GM21367 (cell line): ENCODE measurements at regions not wholly inside any gene's neighbourhood (a gene's known extent, or its start where the extent isn't known, plus 50 kb on each side); places are given as distances from the start of the nearest gene placed in this dataset.

Experiments
- ATAC-seq: cut with Tn5 transposase; IDR thresholded peaks from one replicate; pipeline ENCODE4 v1.9.1; 2021; ENCODE audit not compliant: unreplicated experiment

DNA sequence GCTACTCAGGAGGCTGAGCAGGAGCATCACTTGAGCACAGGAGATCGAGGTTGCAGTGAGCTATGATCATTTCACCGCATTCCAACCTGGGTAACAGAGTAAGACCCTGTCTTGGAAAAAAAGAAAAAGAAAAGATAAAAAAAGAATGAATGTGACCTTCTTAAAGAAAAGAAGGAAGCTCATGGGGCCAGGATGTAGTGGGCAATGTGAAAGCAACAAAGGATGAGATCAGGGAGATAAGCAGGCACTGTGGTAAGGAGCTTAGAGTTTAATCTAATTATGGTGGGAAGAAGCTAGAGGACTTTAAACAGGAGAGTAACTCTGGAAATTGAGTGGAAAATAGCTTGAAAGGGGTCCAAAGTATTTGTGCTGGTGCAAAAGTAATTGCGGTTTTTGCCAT lies 231.6 kb upstream of the UBE2E2 start:
- ATAC-seq = no peak

DNA sequence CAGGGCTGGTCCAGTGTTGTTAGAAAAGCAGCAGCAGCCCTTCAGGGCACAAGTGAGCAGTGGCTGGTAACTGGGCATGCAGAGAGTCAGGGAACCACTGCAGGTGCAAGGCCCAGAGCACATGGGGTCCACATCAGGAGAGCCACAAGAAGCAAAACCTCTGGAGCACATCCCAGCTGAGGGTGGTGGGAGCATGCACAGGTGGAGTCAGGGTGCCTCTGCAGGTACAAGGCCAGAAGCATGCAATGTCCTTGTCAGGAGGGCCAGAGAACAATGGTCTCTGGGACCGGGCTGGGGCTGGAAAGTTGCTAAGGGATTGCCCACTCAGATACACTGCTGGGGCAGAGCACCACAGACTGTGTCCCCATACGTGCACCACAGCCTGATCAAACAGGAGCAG lies 226.1 kb upstream of the UBE2E2 start:
- no peak for ATAC-seq

DNA sequence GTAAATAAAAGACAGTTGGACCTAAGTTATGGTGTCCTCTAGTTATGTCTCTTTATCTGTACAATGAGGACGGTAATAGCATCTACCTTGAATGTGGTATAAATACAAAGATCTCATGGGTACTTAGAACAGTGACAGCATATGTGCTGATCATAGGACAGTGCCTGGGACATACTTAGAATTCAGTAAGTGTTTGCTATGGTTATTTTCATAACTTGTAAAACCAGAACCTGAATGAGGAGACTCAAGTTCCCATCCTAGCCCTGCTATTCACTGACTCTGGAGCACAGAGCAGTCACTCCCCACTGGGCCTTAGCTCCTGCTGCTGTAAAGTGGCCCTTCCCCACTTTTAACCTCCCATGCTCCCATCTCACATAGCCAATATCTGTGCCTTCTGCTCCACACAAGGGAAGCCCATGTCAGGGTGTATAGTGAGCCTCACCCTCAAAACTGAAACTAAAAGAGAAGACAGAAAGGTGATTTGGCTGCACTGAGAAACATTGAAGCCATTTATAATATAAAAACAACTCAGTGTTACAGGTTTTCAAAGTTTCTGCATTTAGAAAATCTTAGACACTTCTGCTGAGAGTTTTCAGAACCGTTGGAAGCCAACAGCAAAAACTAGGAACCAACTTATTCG lies 225.4 kb upstream of the UBE2E2 start:
- ATAC-seq = peak; percentile 61

DNA sequence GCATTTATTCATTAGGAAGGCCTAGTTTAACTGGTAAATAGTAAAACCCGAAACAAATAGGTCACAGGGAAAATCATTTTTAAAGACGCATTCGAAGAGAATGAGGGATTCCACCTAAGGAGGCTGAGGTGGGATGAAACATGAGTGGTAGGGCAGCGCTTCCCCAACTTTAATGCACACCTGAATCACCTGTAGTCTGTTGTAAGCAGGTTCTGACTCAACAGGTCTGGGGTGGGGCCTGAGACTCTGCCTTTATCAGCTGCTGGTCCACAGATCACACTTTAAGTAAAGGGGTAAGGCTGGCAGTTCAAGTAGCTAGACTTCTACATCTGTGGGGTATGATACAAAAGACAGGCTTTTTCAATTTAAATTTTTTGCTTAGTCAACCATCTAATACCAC lies 223.5 kb upstream of the UBE2E2 start:
- ATAC-seq = no peak

DNA sequence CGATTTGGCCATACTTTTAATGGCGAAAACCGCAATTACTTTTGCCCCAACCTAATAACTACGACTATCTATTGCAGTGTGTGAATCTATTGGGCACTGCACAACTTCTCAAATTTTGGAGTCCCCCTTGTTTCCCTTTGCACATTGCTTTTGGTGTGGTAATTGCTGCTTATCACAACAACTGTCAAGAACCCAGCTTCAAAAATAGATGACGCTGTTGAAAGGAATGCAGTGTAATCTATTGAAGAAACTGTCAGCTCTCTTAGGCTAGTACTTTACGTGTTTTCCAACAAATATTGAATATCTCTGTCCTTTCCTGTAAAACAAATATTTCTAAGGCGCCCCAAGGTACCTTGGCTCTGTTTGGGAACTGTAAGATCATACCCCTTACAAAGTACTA lies 222.8 kb upstream of the UBE2E2 start:
- no peak for ATAC-seq

DNA sequence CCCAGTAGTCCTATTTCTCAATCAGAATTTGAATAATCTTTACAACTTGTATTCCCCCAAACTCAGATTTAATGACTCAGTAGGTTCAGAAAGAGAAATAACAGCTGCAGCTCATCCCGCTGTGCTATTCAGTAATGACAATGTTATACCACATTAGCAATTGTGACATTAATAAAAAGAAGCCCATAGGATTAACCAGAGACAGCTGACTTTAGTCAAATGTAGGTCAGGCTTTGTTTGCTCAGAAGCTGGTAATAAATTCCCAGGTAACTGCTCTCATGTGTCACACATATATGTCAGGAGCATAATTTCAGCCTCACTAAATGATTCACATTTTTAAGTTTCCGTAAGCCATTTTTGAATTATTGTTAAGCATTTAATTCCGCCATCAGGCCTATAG lies 222.0 kb upstream of the UBE2E2 start:
- ATAC-seq = no peak

DNA sequence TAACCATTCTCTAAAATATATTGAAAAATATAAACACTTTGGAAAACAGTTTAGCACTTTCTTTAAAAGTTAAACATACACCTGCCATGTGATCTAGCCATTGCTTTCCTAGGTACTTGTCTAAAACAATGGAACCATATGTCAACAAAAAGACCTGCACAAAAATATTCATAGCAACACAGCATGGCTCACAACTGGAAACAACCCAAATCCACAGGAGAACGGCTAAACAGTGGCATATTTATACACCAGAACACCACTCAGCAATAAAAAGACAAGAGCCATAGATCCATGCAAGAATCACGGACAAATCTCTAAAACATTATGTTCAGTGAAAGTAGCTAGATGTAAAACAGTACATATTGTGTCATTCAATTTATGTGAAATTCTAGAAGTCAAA lies 221.3 kb upstream of the UBE2E2 start:
- ATAC-seq = no peak

DNA sequence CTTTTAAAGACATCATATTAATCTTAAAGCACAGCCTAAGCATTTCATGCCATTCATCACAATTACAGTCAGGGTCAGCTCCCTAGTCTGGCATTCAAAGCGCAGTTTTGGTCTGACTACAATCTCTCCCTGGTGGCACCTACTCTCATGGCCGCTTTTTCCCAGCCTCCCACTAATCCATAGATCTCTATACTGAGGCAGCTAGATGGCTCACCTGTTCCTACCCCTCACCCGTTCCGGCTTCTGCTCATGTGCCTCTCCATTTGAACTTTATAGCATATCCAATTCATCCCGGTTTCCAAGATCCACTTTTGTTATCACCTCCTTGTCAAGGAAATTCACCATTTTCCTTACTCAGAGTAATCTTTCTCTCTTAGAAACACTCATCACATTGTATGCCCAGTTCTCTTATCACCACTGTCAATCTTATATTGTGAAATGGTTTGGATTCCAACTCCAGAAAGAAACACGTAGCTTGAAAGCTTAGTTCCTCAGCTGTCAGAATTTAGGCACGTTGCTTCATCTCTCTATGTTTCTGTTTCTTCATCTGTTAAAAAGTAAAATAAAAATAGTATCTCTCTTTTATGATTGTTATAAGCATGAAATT lies 220.0 kb upstream of the UBE2E2 start:
- no peak for ATAC-seq

DNA sequence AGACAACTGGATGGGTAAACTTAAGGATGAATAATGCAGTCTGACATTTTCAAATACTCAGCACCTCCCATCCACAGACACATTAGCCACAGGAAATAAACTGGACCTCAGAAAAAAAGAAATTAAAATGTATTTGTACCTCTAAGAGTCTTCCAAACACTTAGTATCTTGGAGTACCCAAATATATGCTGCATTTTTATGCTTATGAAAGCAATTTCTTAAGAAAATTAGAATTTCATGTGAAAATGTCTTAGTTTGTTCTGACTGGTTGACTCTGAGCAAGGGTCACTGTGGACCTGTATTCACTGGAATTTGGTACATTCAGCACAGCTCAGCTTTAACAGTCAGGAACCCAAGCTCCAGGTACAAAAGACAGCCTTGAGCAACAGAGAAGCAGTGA lies 216.2 kb upstream of the UBE2E2 start:
- no peak for ATAC-seq

DNA sequence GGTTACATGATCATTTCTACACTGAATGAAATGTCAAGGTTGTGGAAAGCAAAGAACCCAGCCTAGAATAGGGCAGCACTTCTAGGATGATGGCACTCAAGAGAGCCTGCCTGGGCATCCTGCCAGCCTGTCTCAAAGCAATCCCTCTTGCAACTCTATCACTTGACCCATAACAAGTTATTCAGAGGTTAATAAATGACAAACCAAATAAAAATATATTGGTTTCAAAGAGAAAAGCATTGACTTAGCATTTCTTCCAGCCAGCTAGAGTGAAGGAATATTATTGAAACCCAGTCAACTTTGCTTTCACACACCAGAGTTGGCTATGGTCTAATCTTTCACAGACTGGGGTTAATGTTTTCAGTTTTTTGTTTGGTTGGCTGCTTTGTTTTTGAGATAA lies 214.6 kb upstream of the UBE2E2 start:
- ATAC-seq = no peak

DNA sequence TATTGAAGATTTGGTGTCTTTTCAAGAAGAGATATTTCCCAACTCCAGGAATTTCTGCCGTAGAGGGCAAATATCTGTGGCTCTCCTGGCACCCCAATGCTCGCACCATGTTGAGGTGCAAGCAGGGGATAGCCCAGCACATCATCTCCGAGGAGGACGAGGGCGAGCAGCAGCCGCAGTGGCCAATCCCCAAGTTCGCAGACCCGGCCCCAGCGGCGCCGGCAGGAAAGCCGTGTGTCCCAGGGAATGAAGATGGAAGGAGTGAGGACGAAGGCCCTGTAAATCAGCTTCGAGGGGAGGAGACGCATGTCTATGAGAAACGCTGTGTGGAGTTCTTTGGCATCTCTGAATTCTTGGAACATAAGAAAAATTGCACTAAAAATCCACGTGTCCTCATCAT lies 213.4 kb upstream of the UBE2E2 start:
- ATAC-seq = no peak

DNA sequence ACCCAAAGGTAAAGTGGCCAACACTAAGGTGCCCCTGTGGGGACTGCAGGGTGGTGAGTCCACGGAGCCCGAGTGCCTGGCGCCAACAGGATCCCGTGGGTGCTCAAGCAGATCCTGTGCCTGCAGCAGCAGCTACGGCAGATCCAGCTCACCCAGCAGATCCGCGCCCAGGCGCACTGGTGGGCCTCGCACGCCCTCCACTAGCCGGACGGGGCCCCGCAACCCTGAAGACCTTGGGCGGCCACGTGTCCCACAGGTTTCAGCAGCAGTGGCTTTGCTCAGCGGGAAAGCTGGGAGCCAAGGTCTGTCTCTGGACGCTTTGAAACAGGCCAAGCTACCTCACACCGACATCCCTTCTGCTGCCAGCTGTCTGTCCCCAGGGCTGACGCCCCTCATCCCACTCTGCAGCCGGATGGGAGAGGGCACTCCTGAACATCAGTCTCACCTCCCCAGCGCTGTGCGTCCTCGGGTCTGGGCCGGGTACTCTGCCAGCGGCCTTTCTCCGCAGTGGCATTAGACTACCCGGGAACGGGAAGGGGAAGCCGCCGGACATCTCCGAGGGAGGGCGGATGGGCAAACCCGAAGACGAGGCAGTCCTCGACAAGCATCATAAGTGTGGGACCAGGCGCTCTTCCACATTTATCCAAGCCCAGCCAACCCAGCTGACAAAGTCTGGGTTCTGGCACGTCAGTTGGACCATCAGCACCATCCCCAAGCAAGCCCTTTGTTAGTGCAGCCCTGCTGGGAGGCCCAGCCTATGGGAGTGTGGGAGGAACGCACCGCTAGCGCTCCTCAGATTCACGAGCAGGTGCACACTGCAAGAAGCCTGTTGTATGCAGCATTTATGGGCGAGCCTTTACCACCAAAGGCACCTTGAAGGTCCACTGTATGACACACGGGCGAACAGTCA lies 212.6 kb upstream of the UBE2E2 start:
- ATAC-seq = no peak

DNA sequence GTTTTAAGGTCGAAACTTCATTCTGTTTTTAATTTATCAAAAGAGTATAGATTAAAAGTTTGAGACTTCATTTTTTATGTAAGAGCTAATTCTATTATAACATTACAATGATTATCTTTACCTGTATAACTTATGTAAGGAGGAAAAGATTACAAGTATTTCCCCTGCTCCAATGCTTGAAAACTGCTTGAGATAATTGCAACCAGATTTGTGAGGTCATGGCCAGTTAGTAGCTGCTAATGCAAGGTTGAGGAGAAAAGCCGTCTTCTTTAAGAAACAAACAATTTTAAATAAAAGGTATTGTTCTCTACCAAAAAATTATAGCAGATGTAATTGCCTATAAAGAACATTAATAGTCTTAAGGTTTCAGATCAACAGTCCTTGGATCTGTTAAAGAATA lies 208.3 kb upstream of the UBE2E2 start:
- ATAC-seq = no peak

DNA sequence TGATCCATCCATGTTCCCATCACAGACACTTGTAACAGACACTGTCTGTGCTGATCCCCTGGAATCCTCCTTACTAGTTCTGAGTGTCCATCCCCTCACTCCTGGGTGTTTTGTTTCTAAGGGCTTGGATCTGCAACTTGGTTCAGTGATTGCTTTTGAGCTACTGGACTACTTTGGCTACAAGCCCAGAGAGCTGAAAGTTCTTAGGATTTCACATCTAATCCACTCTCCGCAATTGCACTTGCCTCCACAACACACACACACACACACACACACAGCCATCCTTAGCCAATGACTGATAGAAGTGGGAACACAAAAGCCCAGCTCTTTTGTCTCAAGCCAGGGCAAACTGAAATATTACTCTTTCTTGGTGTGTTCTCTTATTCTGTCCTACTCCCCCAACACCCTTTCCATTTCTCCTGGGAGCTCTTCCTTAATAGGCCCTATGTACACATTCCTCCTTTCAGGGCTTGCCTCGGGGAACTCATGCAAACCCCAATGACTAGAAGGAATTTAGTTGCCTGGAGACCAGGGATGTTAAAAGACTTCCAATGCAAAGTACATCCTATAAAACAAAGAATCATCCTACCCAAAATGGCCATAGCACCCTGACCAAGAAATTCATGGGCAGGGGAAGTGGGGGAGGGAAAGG lies 206.1 kb upstream of the UBE2E2 start:
- ATAC-seq = no peak

DNA sequence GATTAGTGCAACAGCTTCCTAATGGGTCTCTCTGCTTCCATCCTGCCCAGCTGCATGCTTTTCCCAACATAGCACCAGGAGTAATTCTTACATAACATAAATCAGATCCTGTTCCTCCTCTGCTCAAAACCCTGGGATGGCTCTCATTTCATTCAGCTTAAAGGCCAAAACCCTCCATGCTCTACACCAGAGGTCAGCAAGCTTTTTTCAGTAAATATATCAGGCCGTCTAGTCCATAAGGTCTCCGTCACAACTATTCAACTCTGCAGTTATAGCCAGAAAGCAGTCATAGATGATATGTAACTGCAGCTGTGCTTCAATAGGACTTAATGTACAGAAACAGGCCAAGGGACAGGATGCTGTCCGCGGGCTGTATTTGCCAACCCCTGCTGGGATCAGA lies 202.8 kb upstream of the UBE2E2 start:
- no peak for ATAC-seq

DNA sequence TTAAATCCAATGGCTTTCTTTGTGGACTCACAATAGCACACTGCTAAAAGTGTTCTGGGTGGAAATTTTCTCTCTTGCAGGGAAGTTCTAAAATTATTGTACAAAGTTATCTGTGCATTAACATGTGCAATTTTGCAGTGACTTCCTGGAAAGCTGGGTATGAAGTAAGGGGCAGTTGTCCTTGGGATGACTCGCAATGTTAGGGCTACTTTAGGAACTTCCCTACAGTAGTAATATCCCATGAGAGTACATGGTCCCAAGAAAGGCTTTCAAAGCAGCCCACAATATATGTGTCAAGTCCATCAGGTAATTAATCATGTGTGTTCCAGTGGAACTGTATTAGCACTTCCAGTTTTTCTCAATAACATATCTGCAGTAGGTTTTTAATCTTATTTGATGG lies 201.0 kb upstream of the UBE2E2 start:
- no peak for ATAC-seq

DNA sequence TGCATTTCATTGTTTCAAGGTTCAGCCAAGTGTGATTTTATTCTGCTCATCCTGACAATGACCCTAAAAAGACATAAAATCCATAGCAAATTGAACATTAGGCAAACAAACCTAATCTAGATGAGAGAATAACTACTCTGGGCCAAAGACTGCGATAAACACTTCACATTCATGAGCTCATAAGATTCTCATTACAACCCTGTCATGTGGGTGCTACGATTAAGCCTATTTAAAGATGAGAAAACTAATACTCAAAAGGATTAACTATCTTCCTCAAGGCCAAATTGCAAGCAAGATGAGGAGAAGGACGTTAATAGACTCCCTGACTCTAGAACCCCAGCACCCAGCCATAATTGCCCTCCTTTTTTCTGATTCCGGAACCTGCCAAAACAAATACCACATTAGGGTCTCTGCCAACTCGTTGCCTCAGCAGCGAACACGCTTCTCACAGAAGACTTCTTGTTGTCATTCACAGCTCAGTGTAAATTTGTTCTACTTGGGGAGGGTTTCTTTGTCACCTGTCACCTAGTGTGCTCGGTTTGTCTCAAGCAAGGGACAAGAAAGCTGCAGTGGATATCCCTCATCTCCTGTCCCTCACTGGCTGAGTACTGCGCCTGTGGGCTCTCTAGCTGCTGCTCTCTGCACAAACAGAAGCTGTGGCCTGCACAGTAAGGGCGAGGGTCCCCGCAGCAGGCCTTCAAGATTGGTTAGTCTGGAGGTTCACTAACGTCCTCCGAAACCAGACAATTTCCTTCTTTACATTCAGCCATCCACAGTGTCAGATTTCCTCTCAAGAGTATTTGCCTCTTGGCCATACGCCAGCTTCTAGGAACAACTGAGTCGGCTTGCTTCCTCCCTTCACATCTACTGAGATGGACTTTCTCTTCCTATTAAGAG lies 200.0 kb upstream of the UBE2E2 start:
- no peak for ATAC-seq

DNA sequence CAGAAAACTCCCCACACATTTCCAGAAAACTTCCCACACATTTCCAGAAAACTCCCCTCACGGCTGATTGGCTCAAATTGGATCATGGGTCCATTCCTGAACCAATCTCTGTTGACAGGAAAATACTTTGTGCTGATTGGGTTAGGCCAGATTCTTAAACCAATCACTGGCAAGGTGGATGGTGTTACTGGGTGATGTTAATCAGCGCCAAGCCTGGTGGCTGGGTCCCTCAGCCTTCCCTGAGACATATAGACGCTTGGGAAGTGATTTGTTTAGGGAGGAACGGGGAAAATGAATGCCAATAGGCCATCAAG lies 199.4 kb upstream of the UBE2E2 start:
- no peak for ATAC-seq

DNA sequence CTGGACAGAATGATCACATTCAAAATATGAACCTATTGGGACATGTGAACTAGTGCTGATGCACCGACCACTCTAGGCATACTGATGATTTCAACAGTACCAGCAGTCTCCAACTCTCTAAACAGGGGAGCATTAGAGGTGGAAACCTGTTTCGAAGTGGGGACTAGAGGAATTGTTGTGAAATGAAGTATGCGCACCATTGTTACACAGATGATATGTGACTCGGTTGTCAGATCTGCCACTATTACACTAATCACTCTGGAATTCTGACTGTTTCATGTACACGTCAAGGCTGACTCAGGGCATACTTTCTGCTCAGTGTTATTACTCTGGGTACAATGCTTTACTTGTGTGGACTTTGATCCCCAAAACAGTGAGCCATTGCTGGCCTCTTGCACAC lies 198.2 kb upstream of the UBE2E2 start:
- no peak for ATAC-seq

DNA sequence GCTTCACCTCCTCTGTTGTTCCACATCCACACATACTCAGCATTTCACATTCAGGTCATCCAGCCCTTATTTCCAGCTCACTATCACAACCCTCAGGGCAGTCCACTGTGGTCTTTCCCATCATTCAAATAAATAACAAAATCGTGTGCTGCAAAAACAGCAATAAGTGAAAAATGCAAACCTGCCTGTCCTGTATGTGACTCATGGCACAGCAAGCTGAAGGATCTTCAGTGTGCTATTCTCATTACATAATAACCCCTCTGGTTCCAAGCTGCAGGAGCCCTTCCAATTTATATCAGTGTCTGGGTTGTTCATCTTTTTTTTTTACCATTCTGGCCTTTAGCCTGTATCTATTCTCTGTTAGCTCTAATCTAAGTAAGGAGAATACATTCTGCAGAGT lies 185.3 kb upstream of the UBE2E2 start:
- ATAC-seq = no peak
